Eye (tissue), 1 donor: ENCODE measurements at regions not wholly inside any gene's neighbourhood (a gene's known extent, or its start where the extent isn't known, plus 50 kb on each side); places are given as distances from the start of the nearest gene placed in this dataset.

ENCODE experiments used
- DNase-seq: peaks from one replicate; pipeline ENCODE4 v3.0.0-alpha.2; 2015

DNA sequence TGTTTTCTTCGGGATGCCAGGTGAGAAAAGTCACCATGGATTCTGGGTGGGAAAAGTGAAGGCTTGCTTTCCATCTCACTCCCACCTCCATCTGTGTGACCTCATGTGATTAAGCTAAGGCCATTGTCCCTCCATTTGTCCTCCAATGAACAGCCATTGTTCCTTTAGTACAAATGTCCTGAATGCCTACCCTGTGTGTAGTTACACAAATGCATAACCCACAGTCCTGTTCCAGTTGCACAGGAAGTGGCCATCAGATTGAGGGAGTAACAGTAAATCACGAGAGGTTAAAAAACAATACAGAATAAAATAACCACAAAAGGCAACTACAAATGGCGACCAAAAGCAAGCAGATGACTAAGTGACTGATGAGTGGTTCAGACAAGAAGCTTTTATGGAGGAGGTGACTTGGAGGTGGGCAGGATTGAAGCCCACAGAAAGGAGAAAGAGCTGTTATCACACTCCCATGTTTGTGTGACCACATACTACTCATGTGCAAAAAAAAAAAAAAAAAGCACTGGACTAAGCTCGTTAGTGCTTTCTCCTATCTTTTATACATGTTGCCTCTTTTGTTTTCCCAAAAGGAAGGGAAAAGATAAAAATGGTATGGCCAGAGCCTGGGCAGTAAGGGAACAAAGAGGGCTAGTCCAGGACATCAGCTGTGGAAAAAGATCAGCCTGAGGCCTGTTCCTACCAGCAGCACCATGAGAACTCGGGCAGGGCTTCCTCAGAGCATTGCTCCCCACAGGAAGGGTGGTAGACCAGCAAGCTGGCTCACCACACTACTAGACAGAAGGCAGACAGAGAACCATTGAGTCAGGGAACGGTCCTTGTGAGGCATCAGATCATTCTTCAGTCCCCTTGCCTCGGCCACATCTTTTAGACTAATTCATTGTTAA, 111.0 kb downstream of the TFAP2A start:
- DNase-seq: no peak

DNA sequence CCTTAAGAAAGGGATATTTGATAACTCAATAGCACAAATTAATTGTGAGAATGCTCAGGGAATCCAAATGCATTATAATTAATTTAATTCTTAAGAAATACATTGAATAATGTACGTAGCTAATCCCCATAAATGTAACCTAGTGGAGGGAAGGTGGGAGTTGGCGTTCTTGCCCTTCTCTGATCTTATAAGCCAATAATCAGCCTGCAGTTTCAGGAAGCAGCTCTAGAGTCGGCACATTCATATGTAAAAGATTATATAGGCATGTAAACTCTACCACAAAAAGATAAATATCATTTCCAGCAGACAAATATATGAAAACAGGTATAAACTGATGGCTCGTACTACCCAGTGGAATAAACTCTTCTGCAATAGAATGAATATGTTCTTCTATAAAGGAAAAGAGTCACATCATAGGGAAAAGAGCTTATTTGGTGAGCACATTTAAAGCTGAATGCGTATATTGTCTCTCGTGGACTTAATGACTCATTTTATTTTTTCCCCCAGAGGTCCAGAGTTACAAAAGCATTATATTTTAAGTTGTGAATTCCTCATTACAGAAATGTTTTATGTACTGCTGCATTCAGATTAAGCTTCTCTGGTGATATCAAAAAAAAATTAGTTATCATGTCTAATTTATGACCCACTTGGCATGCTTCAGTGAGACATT, 112.2 kb downstream of the TFAP2A start:
- no peak for DNase-seq

DNA sequence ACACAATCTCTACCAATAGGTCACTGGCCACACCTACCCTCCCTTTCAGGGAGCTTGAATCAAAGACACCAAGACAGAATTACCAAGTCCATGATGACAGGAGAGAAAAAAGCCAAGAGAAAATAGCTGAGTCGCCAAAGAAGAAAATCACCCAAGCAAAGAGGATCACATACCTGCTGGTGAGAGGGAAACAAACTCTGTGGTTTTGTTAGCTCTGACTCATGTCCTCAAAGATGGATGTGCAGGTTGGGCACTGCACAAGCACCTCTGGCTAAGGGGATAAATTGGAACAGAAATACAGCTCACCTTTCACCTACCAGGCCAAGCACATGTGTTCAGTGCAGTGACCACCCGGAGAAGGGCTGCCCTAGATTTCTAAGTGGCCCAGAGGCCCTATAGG, 114.8 kb downstream of the TFAP2A start:
- no peak for DNase-seq

DNA sequence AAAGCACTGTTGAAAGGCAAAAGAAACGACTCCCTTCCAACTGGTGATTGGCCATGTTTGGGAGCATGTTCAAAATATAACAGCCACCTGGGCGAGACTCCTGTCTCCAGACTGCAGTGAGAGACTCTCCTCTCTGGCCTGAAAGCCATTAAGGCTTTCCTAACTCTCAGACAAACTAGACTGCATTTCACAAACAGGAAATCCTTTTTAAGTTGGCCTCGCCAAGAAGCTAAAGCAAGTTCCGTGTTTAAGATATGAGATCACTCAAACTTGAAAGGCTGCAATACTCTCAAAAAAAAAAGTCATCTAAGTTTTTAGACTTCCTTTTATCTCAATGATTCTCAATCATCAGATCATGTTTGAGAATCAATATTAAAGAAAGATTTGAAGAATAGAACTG, 117.0 kb downstream of the TFAP2A start:
- no peak for DNase-seq

DNA sequence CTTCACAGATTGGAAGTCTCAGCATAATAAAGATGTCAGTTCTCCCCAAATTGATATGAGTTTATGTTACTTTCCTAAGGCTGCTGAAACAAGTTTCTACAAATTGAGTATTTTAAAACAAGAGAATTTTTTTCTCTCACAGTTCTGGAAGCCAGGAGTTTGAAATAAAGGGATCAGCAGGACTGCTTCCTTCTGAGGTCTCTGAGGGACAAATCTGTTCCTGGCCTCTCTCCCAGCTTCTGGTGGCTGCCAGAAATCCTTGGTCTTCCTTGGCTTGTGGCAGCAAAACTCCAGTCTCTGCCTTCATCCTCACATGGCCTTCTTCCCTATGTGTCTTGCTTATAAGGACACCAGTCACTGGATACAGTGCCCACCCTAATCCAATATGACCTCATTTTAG, 136.1 kb downstream of the TFAP2A start:
- DNase-seq: no peak

DNA sequence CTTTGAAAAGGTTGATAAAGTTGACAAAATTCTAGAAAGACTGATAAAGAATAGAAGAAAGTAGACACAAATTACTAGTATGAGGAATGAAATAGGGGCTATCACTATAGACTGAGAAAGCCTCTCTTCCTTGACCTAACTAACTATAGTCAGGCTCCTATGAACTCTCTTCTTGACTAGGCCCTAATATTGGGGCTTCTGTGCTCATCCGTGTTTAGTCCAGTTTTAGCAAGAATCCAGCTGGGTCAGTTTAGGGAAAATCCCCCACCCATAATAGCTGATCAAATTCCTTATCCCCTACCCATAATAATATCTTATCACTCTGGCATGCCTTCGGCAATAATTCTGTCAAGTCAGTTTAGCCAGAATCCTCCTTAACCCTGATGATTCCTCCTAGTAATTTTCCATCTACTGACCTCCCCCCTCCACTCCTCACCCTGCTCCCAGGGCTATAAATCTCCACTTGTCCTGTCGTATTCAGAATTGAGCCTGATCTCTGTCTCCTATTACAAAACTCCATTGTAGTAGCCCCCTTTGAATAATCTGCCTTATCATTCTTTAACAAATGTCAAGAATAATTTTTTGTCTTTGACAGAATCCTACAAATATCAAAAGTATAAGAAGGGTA, 138.1 kb downstream of the TFAP2A start:
- no peak for DNase-seq

DNA sequence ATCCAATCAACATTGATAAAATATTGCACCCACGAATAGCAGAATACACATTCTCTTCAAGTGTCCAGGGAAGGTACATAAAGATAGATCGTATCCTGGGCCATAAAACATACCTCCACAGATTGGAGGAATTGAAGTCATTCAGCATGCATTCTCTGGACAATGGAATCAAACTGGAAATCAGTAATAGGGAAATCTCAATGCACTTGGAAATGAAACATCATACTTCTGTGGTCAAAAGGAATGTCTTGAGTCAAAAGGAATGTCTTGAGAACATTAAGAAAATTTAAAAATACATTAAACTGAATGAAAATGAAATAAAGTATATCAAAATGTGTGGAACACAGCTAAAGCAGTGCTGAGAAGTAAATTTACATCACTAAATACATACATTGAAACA, 138.8 kb downstream of the TFAP2A start:
- DNase-seq: no peak

DNA sequence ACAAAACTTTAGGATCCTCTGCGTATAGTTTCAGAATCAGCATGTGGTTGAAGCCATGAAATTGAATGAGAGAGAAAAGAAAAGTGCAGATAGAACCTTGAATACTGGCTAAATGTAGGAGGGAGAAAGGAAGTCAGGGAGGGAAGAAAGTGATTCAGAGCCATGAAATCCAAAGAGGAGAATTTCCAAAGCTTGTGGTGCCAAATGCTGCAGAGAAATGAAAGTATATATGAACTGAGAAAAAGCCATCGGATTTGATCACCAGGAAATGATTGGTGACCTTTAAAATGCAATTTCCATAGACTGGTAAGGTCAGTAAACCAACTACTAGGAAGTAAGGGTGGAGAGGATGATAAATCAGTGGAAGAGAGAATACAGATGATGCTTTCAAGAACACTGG, 142.3 kb downstream of the TFAP2A start:
- no peak for DNase-seq

DNA sequence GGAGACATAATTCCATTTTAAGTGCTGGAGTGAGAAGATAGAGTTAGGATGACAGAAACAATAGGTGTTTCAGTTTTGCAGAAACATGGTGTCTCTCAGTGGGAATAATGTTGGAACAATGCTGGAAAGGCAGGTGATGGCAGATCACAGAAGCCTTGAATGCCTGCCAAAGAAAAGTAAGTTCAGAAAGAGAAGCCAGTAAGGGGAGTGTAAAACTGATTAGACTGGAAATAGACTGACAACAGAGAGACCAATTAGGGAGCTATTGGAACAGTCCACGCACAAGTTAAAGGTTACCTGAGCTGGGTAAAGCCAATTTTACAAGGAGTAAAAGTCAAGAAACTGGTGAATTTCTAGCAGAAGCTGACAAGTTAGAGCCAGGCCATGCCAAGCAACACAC, 142.9 kb downstream of the TFAP2A start:
- DNase-seq: no peak

DNA sequence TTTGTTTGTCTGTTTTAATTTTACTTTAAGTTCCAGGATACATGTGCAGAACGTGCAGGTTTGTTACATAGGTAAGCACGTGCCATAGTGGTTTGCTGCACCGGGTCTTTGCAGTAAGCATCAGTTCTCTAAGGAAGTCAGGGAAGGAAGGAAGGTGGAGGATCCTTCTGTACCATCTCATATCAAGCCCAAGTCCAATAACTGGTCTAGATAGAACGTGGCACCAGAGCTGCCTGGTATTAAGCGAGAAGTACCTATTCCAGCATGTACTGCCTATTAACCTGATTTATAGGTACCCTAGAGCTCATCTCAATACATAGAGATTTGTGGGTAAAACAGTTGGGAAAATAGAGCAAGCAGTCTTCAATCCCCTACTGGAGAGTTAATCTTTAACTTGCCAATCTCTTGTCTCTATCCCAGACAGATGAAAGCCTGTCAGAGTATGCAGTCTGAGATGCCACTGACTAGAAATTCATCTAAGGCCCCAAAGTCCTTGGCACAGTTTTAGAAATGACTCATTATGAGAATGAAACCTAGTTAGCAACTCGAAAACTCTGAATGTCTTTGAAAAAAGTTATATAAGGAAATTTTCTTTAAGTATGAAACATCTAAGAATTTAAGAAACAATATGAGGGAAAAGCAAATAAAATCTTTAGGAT, 144.9 kb downstream of the TFAP2A start:
- DNase-seq: no peak

DNA sequence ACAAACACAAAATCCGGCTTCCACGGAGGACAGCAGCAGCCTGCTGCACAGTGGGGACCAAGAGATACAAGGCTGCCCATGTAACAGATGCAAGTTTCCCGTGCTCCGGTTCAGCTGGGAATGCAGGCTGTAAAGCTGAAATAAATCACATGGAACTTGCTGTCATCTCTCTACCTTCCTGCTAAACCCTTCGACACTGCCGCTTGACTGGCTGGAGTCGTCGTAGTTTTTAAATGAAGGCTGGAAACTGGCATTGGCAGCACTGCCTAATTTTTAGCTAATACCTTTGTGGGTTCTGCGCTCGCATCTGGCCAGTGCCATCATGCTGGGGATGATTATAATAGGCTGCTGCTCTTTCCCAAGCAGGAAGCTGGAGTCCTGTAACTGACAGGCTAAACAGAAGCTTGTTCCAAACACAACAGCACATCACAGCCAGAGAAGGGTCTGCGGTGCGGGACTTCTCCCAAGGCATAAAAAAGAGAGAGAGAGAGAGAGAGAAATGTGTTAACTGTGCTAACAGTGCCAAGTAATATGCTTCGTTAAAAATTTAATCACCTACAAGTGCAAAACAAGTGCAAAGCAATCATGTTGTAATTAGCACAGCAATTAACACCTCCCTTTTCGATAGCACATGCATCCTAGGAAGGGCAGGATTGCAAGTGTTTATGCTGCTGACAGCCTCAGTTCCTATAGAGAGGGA, 146.1 kb downstream of the TFAP2A start:
- DNase-seq: peak; percentile 60

DNA sequence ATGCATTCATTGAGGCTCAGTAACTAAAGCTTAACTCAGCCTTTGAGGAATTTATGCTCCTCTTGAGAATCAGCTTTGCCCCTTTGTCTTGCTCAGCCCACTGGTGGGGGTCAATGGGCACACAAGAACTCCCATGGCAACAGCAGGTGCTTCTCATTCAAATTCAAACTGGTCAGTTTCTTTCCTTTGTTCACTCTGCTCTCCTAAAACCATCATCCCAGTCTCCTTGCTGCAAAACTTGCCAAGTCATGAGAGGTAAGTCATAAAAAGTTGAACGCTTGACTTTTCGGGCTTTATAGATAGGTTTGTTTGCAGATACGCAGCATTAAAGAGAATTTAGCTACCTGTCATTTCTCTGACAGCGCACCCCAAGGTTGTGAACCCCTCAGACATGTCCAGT, 146.8 kb downstream of the TFAP2A start:
- DNase-seq: no peak

DNA sequence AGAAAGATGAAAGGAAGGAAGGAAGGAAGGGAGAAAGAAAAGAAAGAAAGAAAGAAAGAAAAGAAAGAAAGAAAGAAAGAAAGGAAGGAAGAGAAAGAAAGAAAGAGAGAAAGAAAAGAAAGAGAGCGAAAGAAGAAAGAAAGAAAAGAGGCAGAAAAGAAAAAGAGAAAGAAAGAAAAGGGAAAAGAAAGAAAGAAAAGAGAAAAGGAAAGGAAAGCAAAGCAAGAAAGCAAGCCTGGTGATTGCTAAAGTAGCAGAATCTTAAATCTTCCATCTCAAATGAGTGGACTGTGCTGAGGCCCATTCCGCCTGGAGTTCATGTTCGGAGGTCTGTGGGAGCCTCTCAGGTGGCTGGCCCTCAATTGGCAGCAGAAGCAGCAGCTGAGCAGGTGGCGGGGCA, 148.4 kb downstream of the TFAP2A start:
- no peak for DNase-seq

DNA sequence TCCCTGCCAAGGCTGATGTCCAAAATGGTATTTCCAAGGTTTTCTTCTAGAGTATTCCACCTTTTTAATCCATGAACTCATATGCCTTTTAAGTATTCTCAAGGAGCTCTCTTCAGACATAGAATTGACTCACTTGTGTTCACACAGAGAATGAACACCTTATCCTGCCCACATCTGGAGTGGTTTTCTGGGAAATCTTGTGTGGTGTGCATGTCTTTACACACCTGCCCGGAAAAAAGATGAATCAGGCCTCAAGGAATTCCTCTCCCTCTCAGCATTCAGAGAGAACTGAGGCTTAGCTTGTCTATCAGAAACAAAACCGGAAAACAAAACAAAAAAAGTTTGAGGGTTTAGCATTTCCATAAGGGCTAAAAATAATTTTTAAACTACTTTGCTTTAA, 148.8 kb downstream of the TFAP2A start:
- DNase-seq: no peak

DNA sequence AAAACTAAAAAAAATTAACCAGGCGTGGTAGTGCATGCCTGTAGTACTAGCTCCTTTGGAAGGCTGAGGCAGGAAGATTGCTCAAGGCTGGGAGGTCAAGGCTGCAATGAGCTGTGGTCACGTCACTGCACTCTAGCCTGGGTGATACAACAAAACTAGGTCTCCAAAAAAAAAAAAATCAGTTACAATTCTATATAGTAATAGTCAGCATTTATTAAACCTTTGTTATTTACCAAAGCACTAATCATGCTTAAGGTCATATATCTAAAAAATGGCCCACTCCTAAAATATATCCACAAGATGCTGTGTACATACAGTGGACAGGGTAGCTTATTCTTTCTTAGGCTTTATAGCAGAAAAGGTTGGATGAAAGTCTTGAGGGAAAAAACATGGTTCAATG, 152.4 kb downstream of the TFAP2A start:
- no peak for DNase-seq

DNA sequence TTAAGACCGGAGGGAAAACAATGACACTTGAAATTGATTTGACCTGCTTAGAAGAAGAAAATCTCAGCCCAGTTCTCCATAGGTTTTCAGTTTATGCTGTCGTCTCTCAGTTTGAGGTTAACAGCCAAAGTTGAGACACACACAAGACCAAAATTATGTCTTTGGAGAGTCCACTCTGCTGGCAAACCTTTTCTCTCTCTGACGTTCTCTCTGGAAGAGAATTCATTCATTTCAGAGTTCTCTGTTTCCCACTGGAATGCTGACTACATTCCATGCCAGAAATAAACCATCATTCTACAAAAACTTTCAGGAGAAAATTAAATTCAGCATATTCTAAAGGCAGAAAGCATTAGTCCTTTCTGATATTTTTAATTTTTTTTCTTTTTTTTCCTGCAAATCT, 155.2 kb downstream of the TFAP2A start:
- peak; percentile 18 for DNase-seq

DNA sequence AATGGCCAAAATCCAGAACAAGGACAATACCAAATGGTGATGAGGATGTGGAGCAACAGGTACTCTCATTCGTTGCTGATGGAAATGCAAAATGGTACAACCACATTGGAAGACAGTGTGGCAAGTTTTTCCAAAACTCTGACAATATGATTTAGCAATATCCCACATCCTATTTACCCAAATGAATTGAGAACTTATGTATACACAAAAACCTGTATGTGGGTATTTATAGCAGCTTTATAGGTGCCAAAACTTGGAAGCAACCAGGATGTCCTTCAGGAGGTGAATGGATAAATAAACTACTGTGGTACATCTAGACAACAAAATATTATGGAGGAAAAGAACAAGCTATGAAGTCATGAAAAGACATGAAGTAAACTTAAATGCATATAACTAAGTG, 156.5 kb downstream of the TFAP2A start:
- no peak for DNase-seq

DNA sequence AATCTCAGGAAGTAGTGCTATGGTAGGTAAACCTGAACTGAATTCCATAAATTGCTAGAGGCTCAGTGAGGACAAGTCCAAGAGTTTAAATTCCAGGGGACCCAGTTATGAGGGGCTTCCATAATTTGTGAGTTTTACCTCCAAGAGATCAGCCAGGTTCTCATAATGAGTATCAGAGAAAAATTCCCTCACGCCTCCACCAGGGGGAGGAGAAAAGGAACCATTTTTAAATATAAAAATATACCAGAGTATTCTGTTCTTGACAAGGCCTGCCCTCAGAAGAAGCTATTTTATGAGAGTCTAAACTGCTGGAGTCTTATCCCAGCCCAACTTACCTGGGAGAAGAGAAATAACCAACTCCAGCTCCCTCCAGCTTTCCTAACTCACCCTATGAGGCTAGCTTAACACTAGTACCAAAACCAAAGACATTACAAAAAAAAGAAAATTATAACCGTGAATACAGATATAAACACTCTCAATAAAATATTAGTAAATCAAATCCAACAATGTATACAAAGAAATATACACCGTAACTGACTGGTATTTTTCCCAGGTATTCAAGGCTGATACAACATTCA, 158.7 kb downstream of the TFAP2A start:
- no peak for DNase-seq

DNA sequence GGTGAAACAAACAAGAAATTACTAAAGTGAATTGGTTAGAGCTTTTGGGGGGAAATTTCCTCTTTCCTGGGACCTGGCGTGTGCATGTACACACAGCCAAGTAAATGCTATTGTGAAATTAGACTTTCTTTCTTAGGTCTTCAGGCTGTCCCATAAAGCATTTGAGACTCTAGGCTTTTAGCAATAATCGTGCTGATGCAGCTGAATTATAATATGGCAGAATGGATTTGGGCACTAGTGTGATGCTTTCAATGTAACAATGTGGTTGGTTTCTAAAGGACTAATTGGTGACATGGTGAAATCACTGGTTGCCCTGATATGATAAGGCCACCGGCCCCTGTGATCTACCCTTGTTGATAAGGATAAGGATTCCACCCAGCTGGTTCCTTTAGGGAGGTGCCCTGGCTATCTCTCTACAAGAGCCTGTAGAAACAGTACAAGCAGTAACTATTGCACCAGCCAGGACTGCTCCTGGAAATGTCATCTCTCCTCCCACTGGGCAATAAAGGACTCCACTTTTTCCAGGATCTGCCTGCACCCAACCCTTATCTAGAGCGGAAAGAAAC, 164.1 kb downstream of the TFAP2A start:
- no peak for DNase-seq

DNA sequence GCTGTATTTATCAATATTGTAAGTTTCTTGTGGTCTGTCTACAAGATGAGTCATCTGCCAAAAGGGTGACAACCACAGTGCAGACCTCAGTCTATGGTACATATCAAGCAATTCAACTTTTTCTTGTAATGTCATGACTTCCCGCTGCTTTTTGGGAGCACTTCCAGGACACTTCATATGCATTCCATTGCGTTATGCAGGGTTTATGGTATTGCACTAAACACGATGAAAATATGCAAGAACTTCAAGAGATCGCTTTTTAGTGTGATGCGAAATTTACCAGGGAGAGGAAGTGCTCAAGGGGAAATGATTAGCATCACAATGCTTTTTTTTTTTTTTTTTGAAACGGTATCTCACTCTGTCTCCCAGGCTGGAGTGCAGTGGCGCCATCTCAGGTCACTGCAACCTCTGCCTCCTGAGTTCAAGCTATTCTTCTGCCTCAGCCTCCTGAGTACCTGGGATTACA, 166.5 kb downstream of the TFAP2A start:
- peak; percentile 7 for DNase-seq

DNA sequence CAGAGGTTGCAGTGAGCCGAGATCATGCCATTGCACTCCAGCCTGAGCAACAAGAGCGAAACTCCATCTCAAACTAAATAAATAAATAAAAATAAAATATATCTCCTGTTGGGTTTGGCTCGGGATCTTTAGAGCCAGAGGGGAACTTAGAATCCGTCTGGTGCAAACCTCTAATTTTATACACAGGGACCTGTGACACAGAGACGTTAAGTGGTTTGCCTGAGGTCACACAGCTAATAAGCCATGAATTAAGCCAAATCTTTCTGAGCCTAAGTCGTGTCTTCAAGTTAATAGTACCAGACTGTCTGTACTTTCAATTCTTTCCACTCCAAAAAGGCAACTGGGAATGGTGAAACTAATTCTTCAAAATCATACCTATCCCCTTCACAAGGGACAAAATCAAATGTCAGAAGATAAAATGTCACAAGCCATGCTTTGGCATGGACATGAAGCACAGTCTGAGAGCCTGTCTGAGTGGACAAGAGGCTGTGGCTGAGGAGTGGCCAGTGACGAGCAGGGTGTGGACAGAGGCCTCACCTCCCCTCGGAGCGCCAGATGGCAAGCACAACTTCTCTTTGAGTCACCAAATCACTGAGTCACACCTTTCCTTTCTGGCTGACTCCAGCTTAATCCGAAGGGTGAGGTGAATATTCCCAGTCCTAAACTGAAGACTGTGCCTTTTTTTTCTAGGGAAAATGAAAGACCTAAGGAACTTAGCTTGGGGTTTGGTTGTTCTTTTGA, 177.4 kb downstream of the TFAP2A start:
- DNase-seq: no peak
